Calu3 (cell line): ENCODE measurements at regions not wholly inside any gene's neighbourhood (a gene's known extent, or its start where the extent isn't known, plus 50 kb on each side); places are given as distances from the start of the nearest gene placed in this dataset.

ENCODE experiments used
- BruUV-seq: library from RNA; stranded (reverse); fragments of 400-500 nt; replicated peaks from 2 replicates; lab custom pipeline; 2021; lab: Mats Ljungman, UMichigan
- CTCF ChIA-PET: fragments of 300-600 bp; sonication (Branson Sonifier 250); formaldehyde crosslinking; loops from one replicate; lab custom pipeline; 2022; ENCODE audit warnings: antibody characterized with exemption; lab: Charles Lee
- DNase-seq: peaks from one replicate; pipeline ENCODE4 v3.0.0; 2022
- H3K27ac Mint-ChIP-seq: one replicate; pipeline ENCODE4 v1.8.0; 2022; ENCODE audit warnings: mixed read lengths; ENCODE audit not compliant: unreplicated experiment
- H3K27me3 Mint-ChIP-seq: one replicate; pipeline ENCODE4 v1.8.0; 2022; ENCODE audit warnings: mixed read lengths; ENCODE audit not compliant: unreplicated experiment
- H3K36me3 Mint-ChIP-seq: one replicate; pipeline ENCODE4 v1.8.0; 2022; ENCODE audit warnings: mild to moderate bottlenecking, moderate library complexity, mixed read lengths; ENCODE audit not compliant: insufficient read depth, unreplicated experiment
- H3K4me1 Mint-ChIP-seq: one replicate; pipeline ENCODE4 v1.8.0; 2022; ENCODE audit warnings: mild to moderate bottlenecking, low read depth, mixed read lengths; ENCODE audit not compliant: unreplicated experiment
- H3K4me3 Mint-ChIP-seq: one replicate; pipeline ENCODE4 v1.8.0; 2022; ENCODE audit warnings: mild to moderate bottlenecking, low read depth, moderate library complexity, mixed read lengths; ENCODE audit not compliant: unreplicated experiment
- H3K9me3 Mint-ChIP-seq: one replicate; pipeline ENCODE4 v1.8.0; 2022; ENCODE audit warnings: low read depth, mixed read lengths; ENCODE audit not compliant: unreplicated experiment
- CTCF ChIP-seq: fragments of 200-600 bp; IDR thresholded peaks from one replicate; pipeline ENCODE4 v1.8.0; 2022; ENCODE audit warnings: antibody characterized with exemption; ENCODE audit not compliant: unreplicated experiment
- intact Hi-C: fragments of 100-400 bp; cut with micrococcal nuclease; formaldehyde crosslinking; loops from one replicate; pipeline ENCODE4 v1.10.0; 2022; ENCODE audit not compliant: unreplicated experiment

DNA sequence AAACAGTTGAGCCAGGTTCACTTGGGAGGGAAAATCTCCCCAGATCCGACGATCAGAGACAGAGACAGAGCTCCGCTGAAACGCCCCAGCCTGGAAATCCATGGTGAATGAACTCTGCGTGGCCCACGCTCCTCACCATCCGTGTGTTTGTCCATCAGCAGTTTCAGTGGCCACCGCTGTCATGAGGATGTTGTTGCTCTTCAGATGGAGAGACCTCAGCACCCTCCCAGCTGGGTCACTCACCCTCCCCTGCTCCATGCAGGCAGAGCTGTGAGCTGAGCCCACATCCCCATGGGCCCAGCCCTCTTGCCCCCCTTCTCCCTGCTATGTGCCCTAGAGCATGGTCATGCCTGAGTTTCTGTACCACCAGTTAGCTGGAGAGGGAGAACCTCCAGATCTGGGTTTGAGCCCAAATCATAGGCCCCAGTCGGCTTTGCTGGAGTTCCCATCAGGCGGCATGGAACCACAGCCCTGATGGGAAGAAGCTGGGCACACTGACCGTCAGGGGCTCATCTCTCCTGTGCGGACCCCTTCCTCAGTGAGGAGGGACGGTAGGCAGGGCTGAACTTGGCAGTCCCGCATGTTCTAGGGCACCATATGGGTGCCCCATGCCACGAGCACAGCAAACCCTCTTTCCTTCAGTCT lies 154.4 kb upstream of the COL5A1 start:
- no peaks in the 10 kb centered on the region for H3K9me3 Mint-ChIP-seq
- no TSS peak for BruUV-seq
- intact Hi-C loops, result no loop called here
- H3K27me3 Mint-ChIP-seq, result peaks cover 57% of the 10 kb centered on the region
- CTCF ChIA-PET, result no interaction called here
- TF ChIP-seq CTCF, result no peak
- H3K36me3 Mint-ChIP-seq, result no peaks in the 10 kb centered on the region
- no peak overlapping the region for H3K27ac Mint-ChIP-seq
- H3K4me1 Mint-ChIP-seq, result no peaks in the 10 kb centered on the region
- H3K4me3 Mint-ChIP-seq, result no peak overlapping the region
- DNase-seq, result no peak

- Mint-ChIP-seq H3K36me3 (no peaks in the 10 kb centered on the region), H3K9me3 (no peaks in the 10 kb centered on the region), H3K27me3 (peaks cover 68% of the 10 kb centered on the region), H3K4me1 (no peaks in the 10 kb centered on the region), H3K4me3 (no peak overlapping the region), H3K27ac (no peak overlapping the region)
- intact Hi-C loops, result no loop called here
- BruUV-seq, result no TSS peak
- CTCF ChIA-PET, result no interaction called here
- DNase-seq, result no peak
- no peak for TF ChIP-seq CTCF
Measured at GRCh38 chr9:134488331-134489280, 153.0 kb upstream of the COL5A1 start.

DNA sequence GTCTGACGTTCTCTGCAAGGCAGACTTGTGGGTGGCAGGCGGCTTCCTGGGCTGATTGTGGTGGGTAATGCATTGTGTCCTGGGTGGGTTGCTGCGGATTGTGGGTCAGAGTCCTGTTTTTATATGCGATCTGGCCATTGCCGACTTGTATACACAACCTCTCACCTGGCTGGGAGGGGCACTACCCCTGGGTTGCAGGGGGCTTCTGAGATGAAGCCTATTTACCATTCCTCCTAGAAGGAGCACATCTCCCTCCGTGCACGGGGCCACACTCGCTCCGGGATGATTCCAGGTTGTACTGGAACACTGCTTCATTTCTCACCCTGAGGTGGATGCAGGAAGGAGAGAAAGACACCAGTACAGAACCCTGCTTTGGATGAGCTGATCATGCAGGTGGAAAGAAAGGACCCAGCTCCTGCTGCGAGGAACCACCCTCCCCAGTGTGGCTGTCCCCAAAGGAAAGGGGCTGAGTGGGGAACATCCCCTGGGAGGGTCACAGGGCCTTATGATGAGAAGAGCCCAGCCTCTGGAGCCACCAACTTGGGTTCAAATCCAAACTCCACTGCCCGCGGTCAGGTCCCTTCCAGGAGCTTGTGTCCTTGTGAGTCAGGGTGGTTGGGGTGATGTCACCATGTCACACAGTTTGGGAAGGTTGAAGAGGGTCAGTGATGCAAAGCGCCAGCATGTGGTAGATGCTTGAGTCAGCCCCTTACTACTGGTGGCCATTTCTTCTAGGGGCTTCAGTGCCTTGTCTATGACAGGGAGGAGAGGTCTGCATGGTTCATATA lies 151.8 kb upstream of the COL5A1 start:
- intact Hi-C loops, result no loop called here
- H3K36me3 Mint-ChIP-seq, result no peaks in the 10 kb centered on the region
- H3K9me3 Mint-ChIP-seq, result no peaks in the 10 kb centered on the region
- no peak for TF ChIP-seq CTCF
- no peaks in the 10 kb centered on the region for H3K4me1 Mint-ChIP-seq
- no peak overlapping the region for H3K27ac Mint-ChIP-seq
- BruUV-seq, result no TSS peak
- DNase-seq, result no peak
- CTCF ChIA-PET, result no interaction called here
- H3K27me3 Mint-ChIP-seq, result peaks cover 60% of the 10 kb centered on the region
- no peak overlapping the region for H3K4me3 Mint-ChIP-seq

GRCh38 chr9:134490446-134490845 lies 151.2 kb upstream of the COL5A1 start:
- CTCF ChIA-PET, result no interaction called here
- H3K27ac Mint-ChIP-seq, result no peak overlapping the region
- intact Hi-C loops, result no loop called here
- DNase-seq, result no peak
- H3K9me3 Mint-ChIP-seq, result no peaks in the 10 kb centered on the region
- TF ChIP-seq CTCF, result no peak
- no peaks in the 10 kb centered on the region for H3K4me1 Mint-ChIP-seq
- no TSS peak for BruUV-seq
- no peaks in the 10 kb centered on the region for H3K36me3 Mint-ChIP-seq
- no peak overlapping the region for H3K4me3 Mint-ChIP-seq
- H3K27me3 Mint-ChIP-seq, result peaks cover 57% of the 10 kb centered on the region
